ENCODE measurements at regions not wholly inside any gene's neighbourhood (a gene's known extent, or its start where the extent isn't known, plus 50 kb on each side); places are given as distances from the start of the nearest gene placed in this dataset.

DNA sequence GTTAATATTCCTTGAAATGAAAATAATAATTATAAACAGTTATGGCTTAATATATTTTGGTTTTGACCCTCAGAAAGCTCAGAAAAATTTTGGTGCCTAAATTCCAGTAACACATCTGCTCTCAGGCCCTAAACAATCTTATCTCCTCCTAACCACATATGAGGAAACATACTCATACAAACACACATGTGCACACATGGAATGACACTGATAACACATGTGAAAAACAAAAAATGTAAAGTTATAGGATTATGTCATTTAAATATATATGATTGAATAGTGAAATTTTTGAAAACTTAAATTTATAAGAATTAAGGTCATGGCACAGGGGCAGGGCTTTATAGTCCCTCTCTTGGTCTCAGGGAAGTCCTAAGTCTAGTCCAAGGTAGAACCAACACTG, 127.2 kb upstream of the TRPC7 start:
- TF ChIP-seq, protein P1, sequence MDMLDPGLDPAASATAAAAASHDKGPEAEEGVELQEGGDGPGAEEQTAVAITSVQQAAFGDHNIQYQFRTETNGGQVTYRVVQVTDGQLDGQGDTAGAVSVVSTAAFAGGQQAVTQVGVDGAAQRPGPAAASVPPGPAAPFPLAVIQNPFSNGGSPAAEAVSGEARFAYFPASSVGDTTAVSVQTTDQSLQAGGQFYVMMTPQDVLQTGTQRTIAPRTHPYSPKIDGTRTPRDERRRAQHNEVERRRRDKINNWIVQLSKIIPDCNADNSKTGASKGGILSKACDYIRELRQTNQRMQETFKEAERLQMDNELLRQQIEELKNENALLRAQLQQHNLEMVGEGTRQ (IDR thresholded peaks at IDR 0.05; ENCODE audit: low read length): no peak
- TF ChIP-seq, protein P2, sequence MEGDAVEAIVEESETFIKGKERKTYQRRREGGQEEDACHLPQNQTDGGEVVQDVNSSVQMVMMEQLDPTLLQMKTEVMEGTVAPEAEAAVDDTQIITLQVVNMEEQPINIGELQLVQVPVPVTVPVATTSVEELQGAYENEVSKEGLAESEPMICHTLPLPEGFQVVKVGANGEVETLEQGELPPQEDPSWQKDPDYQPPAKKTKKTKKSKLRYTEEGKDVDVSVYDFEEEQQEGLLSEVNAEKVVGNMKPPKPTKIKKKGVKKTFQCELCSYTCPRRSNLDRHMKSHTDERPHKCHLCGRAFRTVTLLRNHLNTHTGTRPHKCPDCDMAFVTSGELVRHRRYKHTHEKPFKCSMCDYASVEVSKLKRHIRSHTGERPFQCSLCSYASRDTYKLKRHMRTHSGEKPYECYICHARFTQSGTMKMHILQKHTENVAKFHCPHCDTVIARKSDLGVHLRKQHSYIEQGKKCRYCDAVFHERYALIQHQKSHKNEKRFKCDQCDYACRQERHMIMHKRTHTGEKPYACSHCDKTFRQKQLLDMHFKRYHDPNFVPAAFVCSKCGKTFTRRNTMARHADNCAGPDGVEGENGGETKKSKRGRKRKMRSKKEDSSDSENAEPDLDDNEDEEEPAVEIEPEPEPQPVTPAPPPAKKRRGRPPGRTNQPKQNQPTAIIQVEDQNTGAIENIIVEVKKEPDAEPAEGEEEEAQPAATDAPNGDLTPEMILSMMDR (IDR thresholded peaks at IDR 0.05; ENCODE audit: control extremely low read depth in 1 of 3, insufficient read depth in 1 of 3, low read depth in 1 of 3, low read length in 3 of 3): no peak
- TF ChIP-seq TCF12 (IDR thresholded peaks at IDR 0.05; ENCODE audit: low read depth, low read length): no peak

All from H1 (cell line).